SK-N-SH treated with all-trans-retinoic acid at 6 μM for 48 hours (cell line): ENCODE measurements at regions not wholly inside any gene's neighbourhood (a gene's known extent, or its start where the extent isn't known, plus 50 kb on each side); places are given as distances from the start of the nearest gene placed in this dataset.

Experiments
- ARNTL ChIP-seq: fragments of 450-650 bp; formaldehyde crosslinking; IDR thresholded peaks from 2 replicates; pipeline ENCODE4 v1.5.0; 2020; ENCODE audit warnings: low read depth, mild to moderate bottlenecking, moderate library complexity, borderline replicate concordance
- ISL1 ChIP-seq: fragments of 250-450 bp; sonication (Bioruptor Pico); IDR thresholded peaks from 2 replicates; pipeline ENCODE4 v2.1.2; 2022; ENCODE audit warnings: mild to moderate bottlenecking, moderate library complexity
- PPARA ChIP-seq: fragments of 250-450 bp; sonication (Bioruptor Pico); IDR thresholded peaks from 2 replicates; pipeline ENCODE4 v1.5.0; 2020; ENCODE audit warnings: mild to moderate bottlenecking, borderline replicate concordance
- ZC3H10 ChIP-seq: fragments of 250-450 bp; sonication (Bioruptor Pico); IDR thresholded peaks from 2 replicates; pipeline ENCODE4 v1.5.1; 2021; ENCODE audit warnings: mild to moderate bottlenecking, moderate library complexity
- ZFP30 ChIP-seq: fragments of 450-650 bp; formaldehyde crosslinking; IDR thresholded peaks from 2 replicates; pipeline ENCODE4 v1.5.0; 2022; ENCODE audit warnings: mild to moderate bottlenecking, moderate library complexity
- ZNF70 ChIP-seq: fragments of 450-650 bp; formaldehyde crosslinking; IDR thresholded peaks from 2 replicates; pipeline ENCODE4 v1.5.0; 2020; ENCODE audit warnings: mild to moderate bottlenecking, moderate library complexity
- TF ChIP-seq, protein P1 (sequence below): fragments of 250-450 bp; sonication (Bioruptor Pico); IDR thresholded peaks from 2 replicates; pipeline ENCODE4 v1.8.0; 2020; ENCODE audit warnings: mild to moderate bottlenecking, moderate library complexity, borderline replicate concordance
- TF ChIP-seq, protein P2 (sequence below): fragments of 250-450 bp; sonication (Bioruptor Pico); IDR thresholded peaks from 2 replicates; pipeline ENCODE4 v1.5.0; 2020; ENCODE audit warnings: mild to moderate bottlenecking, moderate library complexity
- TF ChIP-seq, protein P3 (sequence below): fragments of 250-450 bp; sonication (Bioruptor Pico); IDR thresholded peaks from 2 replicates; pipeline ENCODE4 v1.5.1; 2020; ENCODE audit warnings: low read depth, mild to moderate bottlenecking, moderate library complexity
- TF ChIP-seq, protein P4 (sequence below): fragments of 250-450 bp; sonication (Bioruptor Pico); IDR thresholded peaks from 2 replicates; pipeline ENCODE4 v1.8.0; 2021; ENCODE audit warnings: low read depth, mild to moderate bottlenecking, moderate library complexity, borderline replicate concordance

DNA sequence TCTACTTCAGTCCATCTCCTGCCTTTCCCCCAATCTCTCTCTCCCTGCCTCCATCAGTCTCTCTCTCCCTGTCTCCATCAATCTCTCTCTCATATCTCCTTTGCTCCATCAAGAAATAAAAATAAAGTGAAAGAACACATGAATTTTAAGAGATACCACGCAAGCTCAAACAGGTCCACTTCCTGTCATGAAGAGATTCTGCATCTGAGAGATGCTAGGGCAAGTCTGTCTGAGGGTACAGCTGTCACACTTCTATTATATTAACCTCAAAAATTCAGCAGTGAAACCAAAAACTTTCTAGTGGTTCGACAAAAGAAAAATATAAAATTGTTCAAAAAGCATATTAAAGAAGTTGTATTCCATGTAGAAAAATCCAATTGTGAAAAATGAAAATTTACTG, 296.8 kb upstream of the RSPO3 start:
- TF ChIP-seq ZFP30 (CRISPR knock-in tag) (no peak), PPARA (CRISPR knock-in tag) (no peak), ARNTL (CRISPR knock-in tag) (no peak), ISL1 (no peak), ZNF70 (no peak), ZC3H10 (CRISPR knock-in tag) (no peak)
- TF ChIP-seq, protein P1, sequence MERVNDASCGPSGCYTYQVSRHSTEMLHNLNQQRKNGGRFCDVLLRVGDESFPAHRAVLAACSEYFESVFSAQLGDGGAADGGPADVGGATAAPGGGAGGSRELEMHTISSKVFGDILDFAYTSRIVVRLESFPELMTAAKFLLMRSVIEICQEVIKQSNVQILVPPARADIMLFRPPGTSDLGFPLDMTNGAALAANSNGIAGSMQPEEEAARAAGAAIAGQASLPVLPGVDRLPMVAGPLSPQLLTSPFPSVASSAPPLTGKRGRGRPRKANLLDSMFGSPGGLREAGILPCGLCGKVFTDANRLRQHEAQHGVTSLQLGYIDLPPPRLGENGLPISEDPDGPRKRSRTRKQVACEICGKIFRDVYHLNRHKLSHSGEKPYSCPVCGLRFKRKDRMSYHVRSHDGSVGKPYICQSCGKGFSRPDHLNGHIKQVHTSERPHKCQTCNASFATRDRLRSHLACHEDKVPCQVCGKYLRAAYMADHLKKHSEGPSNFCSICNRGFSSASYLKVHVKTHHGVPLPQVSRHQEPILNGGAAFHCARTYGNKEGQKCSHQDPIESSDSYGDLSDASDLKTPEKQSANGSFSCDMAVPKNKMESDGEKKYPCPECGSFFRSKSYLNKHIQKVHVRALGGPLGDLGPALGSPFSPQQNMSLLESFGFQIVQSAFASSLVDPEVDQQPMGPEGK = no peak
- TF ChIP-seq, protein P2, sequence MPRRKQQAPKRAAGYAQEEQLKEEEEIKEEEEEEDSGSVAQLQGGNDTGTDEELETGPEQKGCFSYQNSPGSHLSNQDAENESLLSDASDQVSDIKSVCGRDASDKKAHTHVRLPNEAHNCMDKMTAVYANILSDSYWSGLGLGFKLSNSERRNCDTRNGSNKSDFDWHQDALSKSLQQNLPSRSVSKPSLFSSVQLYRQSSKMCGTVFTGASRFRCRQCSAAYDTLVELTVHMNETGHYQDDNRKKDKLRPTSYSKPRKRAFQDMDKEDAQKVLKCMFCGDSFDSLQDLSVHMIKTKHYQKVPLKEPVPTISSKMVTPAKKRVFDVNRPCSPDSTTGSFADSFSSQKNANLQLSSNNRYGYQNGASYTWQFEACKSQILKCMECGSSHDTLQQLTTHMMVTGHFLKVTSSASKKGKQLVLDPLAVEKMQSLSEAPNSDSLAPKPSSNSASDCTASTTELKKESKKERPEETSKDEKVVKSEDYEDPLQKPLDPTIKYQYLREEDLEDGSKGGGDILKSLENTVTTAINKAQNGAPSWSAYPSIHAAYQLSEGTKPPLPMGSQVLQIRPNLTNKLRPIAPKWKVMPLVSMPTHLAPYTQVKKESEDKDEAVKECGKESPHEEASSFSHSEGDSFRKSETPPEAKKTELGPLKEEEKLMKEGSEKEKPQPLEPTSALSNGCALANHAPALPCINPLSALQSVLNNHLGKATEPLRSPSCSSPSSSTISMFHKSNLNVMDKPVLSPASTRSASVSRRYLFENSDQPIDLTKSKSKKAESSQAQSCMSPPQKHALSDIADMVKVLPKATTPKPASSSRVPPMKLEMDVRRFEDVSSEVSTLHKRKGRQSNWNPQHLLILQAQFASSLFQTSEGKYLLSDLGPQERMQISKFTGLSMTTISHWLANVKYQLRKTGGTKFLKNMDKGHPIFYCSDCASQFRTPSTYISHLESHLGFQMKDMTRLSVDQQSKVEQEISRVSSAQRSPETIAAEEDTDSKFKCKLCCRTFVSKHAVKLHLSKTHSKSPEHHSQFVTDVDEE = no peak
- TF ChIP-seq, protein P3, sequence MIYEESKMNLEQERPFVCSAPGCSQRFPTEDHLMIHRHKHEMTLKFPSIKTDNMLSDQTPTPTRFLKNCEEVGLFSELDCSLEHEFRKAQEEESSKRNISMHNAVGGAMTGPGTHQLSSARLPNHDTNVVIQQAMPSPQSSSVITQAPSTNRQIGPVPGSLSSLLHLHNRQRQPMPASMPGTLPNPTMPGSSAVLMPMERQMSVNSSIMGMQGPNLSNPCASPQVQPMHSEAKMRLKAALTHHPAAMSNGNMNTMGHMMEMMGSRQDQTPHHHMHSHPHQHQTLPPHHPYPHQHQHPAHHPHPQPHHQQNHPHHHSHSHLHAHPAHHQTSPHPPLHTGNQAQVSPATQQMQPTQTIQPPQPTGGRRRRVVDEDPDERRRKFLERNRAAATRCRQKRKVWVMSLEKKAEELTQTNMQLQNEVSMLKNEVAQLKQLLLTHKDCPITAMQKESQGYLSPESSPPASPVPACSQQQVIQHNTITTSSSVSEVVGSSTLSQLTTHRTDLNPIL = no peak
- TF ChIP-seq, protein P4, sequence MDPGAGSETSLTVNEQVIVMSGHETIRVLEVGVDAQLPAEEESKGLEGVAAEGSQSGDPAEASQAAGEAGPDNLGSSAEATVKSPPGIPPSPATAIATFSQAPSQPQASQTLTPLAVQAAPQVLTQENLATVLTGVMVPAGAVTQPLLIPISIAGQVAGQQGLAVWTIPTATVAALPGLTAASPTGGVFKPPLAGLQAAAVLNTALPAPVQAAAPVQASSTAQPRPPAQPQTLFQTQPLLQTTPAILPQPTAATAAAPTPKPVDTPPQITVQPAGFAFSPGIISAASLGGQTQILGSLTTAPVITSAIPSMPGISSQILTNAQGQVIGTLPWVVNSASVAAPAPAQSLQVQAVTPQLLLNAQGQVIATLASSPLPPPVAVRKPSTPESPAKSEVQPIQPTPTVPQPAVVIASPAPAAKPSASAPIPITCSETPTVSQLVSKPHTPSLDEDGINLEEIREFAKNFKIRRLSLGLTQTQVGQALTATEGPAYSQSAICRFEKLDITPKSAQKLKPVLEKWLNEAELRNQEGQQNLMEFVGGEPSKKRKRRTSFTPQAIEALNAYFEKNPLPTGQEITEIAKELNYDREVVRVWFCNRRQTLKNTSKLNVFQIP (CRISPR knock-in tag) = no peak
